GM13977 (cell line): ENCODE measurements at regions not wholly inside any gene's neighbourhood (a gene's known extent, or its start where the extent isn't known, plus 50 kb on each side); places are given as distances from the start of the nearest gene placed in this dataset.

ENCODE experiments used
- DNase-seq: peaks from one replicate; pipeline ENCODE4 v3.0.0; 2012; ENCODE audit warnings: low spot score
- CTCF ChIP-seq: IDR thresholded peaks from 2 replicates; pipeline ENCODE4 v1.5.1; 2012; ENCODE audit warnings: mild to moderate bottlenecking, control low read depth; ENCODE audit not compliant: insufficient read depth; ENCODE audit errors: extremely low read depth, missing control alignments
- in situ Hi-C: fragments of 300-500 bp; cut with MboI; formaldehyde crosslinking; loops from one replicate; pipeline ENCODE4 v1.12.0; 2022; ENCODE audit warnings: low sequenced_read_pairs, low pct_unique_long_range_greater_than_20kb, mixed read lengths, inconsistent platforms; ENCODE audit not compliant: unreplicated experiment

- no peak for DNase-seq
- in situ Hi-C loops, result no loop called here
These were observed 322.2 kb downstream of the SHANK2 start for GRCh38 chr11:70930215-70930614.

GRCh38 chr11:70931430-70931829 is 320.9 kb downstream of the SHANK2 start:
- in situ Hi-C loops, result no loop called here
- TF ChIP-seq CTCF, result no peak
- DNase-seq, result no peak

More at GRCh38 chr11:70930215-70930614, 322.2 kb downstream of the SHANK2 start:
- no peak for TF ChIP-seq CTCF

GRCh38 chr11:70933981-70934583 is 318.3 kb downstream of the SHANK2 start:
- DNase-seq, result no peak
- in situ Hi-C loops, result no loop called here
- TF ChIP-seq CTCF, result no peak

- no peak for TF ChIP-seq CTCF
- in situ Hi-C loops, result no loop called here
- no peak for DNase-seq
These were observed 317.2 kb downstream of the SHANK2 start for GRCh38 chr11:70935006-70935768.

GRCh38 chr11:70942593-70942992 is 309.8 kb downstream of the SHANK2 start:
- in situ Hi-C loops, result no loop called here
- no peak for DNase-seq
- peak; percentile 23 for TF ChIP-seq CTCF

GRCh38 chr11:70944141-70944540 is 308.2 kb downstream of the SHANK2 start:
- in situ Hi-C loops, result no loop called here
- no peak for DNase-seq
- no peak for TF ChIP-seq CTCF
